Upper lobe of left lung (tissue), 6 donors: ENCODE measurements at regions not wholly inside any gene's neighbourhood (a gene's known extent, or its start where the extent isn't known, plus 50 kb on each side); places are given as distances from the start of the nearest gene placed in this dataset.
"Not testable (repeated sequence)": the region's sequence is repeated elsewhere in the genome, so short reads cannot be mapped to it uniquely, and the experiment has no call there.

Experiments
- ATAC-seq, 2 donors: fragments of 200-7000 bp; cut with Tn5 transposase; one replicate each; pipeline ENCODE4 v1.9.1; 2022; ENCODE audit warnings: mild to moderate bottlenecking in 2 of 2, moderate library complexity in 2 of 2; ENCODE audit not compliant: low FRiP score in 2 of 2
- DNase-seq, 2 donors: peaks; one replicate each; pipeline ENCODE4 v3.0.0-alpha.2; 2019 to 2020
- H3K27ac ChIP-seq, 4 donors: fragments of 200-600 bp; sonication (generic); one replicate each; pipeline ENCODE4 v1.5.1; 2016 to 2019
- H3K27me3 ChIP-seq, 4 donors: fragments of 200-600 bp; sonication (generic); one replicate each; pipeline ENCODE4 v1.5.1; 2017 to 2019
- H3K36me3 ChIP-seq, 4 donors: fragments of 200-600 bp; sonication (generic); one replicate each; pipeline ENCODE4 v1.5.1; 2016 to 2019
- H3K4me1 ChIP-seq, 4 donors: fragments of 200-600 bp; sonication (generic); one replicate each; pipeline ENCODE4 v1.5.1; 2018 to 2019
- H3K4me3 ChIP-seq, 4 donors: fragments of 200-600 bp; sonication (generic); one replicate each; pipeline ENCODE4 v1.5.1; 2017 to 2019; ENCODE audit warnings: mild to moderate bottlenecking in 2 of 4, moderate library complexity in 1 of 4
- H3K9me3 ChIP-seq, 4 donors: fragments of 200-600 bp; sonication (generic); one replicate each; pipeline ENCODE4 v1.5.1; 2018 to 2019
- CTCF ChIP-seq, 6 experiments: fragments of 450-650 bp in 4 of 6; fragments of 200-600 bp in 2 of 6; sonication (generic) in 2 of 6; IDR thresholded peaks; one replicate each; pipeline ENCODE4 v1.5.1; 2016 to 2019; ENCODE audit warnings: antibody characterized with exemption in 6 of 6
- EP300 ChIP-seq, 4 donors: sonication (generic); formaldehyde crosslinking; IDR thresholded peaks; one replicate each; pipeline ENCODE4 v1.5.1; 2017; ENCODE audit warnings: antibody characterized with exemption in 4 of 4, control low read depth in 2 of 4
- POLR2A ChIP-seq, 4 donors: fragments of 450-650 bp; IDR thresholded peaks; one replicate each; pipeline ENCODE4 v1.5.1; 2016 to 2017; ENCODE audit warnings: antibody characterized with exemption in 4 of 4, mild to moderate bottlenecking in 2 of 4
- POLR2AphosphoS5 ChIP-seq, 2 donors: sonication (generic); formaldehyde crosslinking; IDR thresholded peaks; one replicate each; pipeline ENCODE4 v1.5.1; 2017; ENCODE audit warnings: antibody characterized with exemption in 2 of 2
- WGBS, 2 donors: methylation state at CpG; one replicate each; pipeline ENCODE4 v1.1.5; 2017 to 2018; 5-methylcytosine and 5-hydroxymethylcytosine counted together
- donor health status: DM: no; HTN: no; CAD: no; lungs with moderate emphysema.
- donor health status: DM: no; HTN: yes; CAD: no; lungs with severe emphysema.

GRCh38 chr7:92909686-92910475, 73.5 kb upstream of the CDK6 start:
- H3K27ac ChIP-seq: no peak overlapping the region
- no peak overlapping the region for H3K4me3 ChIP-seq
- WGBS, 2 donors: 80 to 86% methylated on average over 2 of the region's 2 CpGs
- H3K4me1 ChIP-seq: no peaks in the 10 kb centered on the region
- ATAC-seq (no peak), DNase-seq (no peak)
- H3K9me3 ChIP-seq: no peaks in the 10 kb centered on the region
- TF ChIP-seq POLR2A (IDR thresholded peaks at IDR 0.05) (no peak), POLR2AphosphoS5 (IDR thresholded peaks at IDR 0.05) (no peak), CTCF (IDR thresholded peaks at IDR 0.05) (no peak), EP300 (IDR thresholded peaks at IDR 0.05) (no peak)
- no peaks in the 10 kb centered on the region for H3K27me3 ChIP-seq
- no peaks in the 10 kb centered on the region for H3K36me3 ChIP-seq

- no peaks in the 10 kb centered on the region for H3K4me1 ChIP-seq
- TF ChIP-seq POLR2AphosphoS5 (IDR thresholded peaks at IDR 0.05): no peak
- TF ChIP-seq CTCF (IDR thresholded peaks at IDR 0.05): no peak
- TF ChIP-seq POLR2A (IDR thresholded peaks at IDR 0.05): no peak
- no peak for TF ChIP-seq EP300 (IDR thresholded peaks at IDR 0.05)
- H3K27ac ChIP-seq: no peak overlapping the region
- ATAC-seq: peak in 1 of 2 donors; percentile 73
- 49 to 55% methylated on average over 6 to 7 of the region's 7 CpGs for WGBS, 2 donors
- no peak overlapping the region for H3K4me3 ChIP-seq
- no peaks in the 10 kb centered on the region for H3K27me3 ChIP-seq
- H3K36me3 ChIP-seq: no peaks in the 10 kb centered on the region
- H3K9me3 ChIP-seq: no peaks in the 10 kb centered on the region
- DNase-seq: no peak
Observed at GRCh38 chr7:92904244-92905131, 68.1 kb upstream of the CDK6 start.

- no peak for TF ChIP-seq POLR2A (IDR thresholded peaks at IDR 0.05)
- no peak for TF ChIP-seq CTCF (IDR thresholded peaks at IDR 0.05)
- TF ChIP-seq POLR2AphosphoS5 (IDR thresholded peaks at IDR 0.05): no peak
- no peak for TF ChIP-seq EP300 (IDR thresholded peaks at IDR 0.05)
- H3K9me3 ChIP-seq: peaks cover 0 to 8% (median 2%) of the 10 kb centered on the region in 4 donors
- ATAC-seq (no peak), DNase-seq (no peak)
- H3K4me1 ChIP-seq: no peaks in the 10 kb centered on the region
- 88 to 94% methylated on average over 5 of the region's 5 CpGs for WGBS, 2 donors
- H3K27ac ChIP-seq: no peak overlapping the region
- H3K27me3 ChIP-seq: no peaks in the 10 kb centered on the region
- H3K36me3 ChIP-seq: no peaks in the 10 kb centered on the region
- no peak overlapping the region for H3K4me3 ChIP-seq
Observed at GRCh38 chr7:92898798-92899197, 62.4 kb upstream of the CDK6 start.

- H3K36me3 ChIP-seq, DNase-seq, H3K9me3 ChIP-seq, H3K4me3 ChIP-seq, H3K27me3 ChIP-seq, ATAC-seq, H3K27ac ChIP-seq, H3K4me1 ChIP-seq: not testable (repeated sequence)
- 84 to 88% methylated on average over 2 of the region's 2 CpGs for WGBS, 2 donors
Observed at GRCh38 chr7:92894857-92895256, 58.5 kb upstream of the CDK6 start.

- no peaks in the 10 kb centered on the region for H3K27me3 ChIP-seq
- no peaks in the 10 kb centered on the region for H3K9me3 ChIP-seq
- H3K4me1 ChIP-seq: no peaks in the 10 kb centered on the region
- 86 to 96% methylated on average over 1 to 3 of the region's 3 CpGs for WGBS, 2 donors
- TF ChIP-seq POLR2A (IDR thresholded peaks at IDR 0.05): no peak
- no peak for TF ChIP-seq CTCF (IDR thresholded peaks at IDR 0.05)
- TF ChIP-seq EP300 (IDR thresholded peaks at IDR 0.05): no peak
- no peak for TF ChIP-seq POLR2AphosphoS5 (IDR thresholded peaks at IDR 0.05)
- H3K27ac ChIP-seq: no peak overlapping the region
- H3K4me3 ChIP-seq: no peak overlapping the region
- DNase-seq: no peak
- ATAC-seq: no peak
- H3K36me3 ChIP-seq: no peaks in the 10 kb centered on the region
Observed at GRCh38 chr7:92889081-92889480, 52.7 kb upstream of the CDK6 start.
